Non-pigmented ciliary epithelial cell (primary cell): ENCODE measurements at regions not wholly inside any gene's neighbourhood (a gene's known extent, or its start where the extent isn't known, plus 50 kb on each side); places are given as distances from the start of the nearest gene placed in this dataset.
A peak's percentile ranks its signal among the peaks of the same experiment; 100 is the strongest.
"Not testable (repeated sequence)": the region's sequence is repeated elsewhere in the genome, so short reads cannot be mapped to it uniquely, and the experiment has no call there.

ENCODE experiments used
- DNase-seq: peaks from one replicate; pipeline ENCODE4 v3.0.0-alpha.2; 2010; ENCODE audit warnings: low read depth

GRCh38 chr3:51588724-51589123 lies 50.2 kb downstream of the RAD54L2 start:
- DNase-seq: no peak

GRCh38 chr3:51591231-51591630 lies 52.7 kb downstream of the RAD54L2 start:
- no peak for DNase-seq

GRCh38 chr3:51593697-51594096 lies 55.2 kb downstream of the RAD54L2 start:
- no peak for DNase-seq

- not testable (repeated sequence) for DNase-seq
Measured at GRCh38 chr3:51599638-51600037, 61.1 kb downstream of the RAD54L2 start.

- DNase-seq: no peak
Measured at GRCh38 chr3:51604212-51604611, 65.7 kb downstream of the RAD54L2 start.

GRCh38 chr3:51605938-51606337 lies 65.1 kb upstream of the TEX264 start:
- no peak for DNase-seq

- not testable (repeated sequence) for DNase-seq
Measured at GRCh38 chr3:51606871-51607270, 64.2 kb upstream of the TEX264 start.

- DNase-seq: not testable (repeated sequence)
Measured at GRCh38 chr3:51607591-51608325, 63.3 kb upstream of the TEX264 start.

GRCh38 chr3:51610708-51611107 lies 60.3 kb upstream of the TEX264 start:
- no peak for DNase-seq

- DNase-seq: no peak
Measured at GRCh38 chr3:51617597-51617996, 53.5 kb upstream of the TEX264 start.

- not testable (repeated sequence) for DNase-seq
Measured at GRCh38 chr3:51618038-51618437, 53.0 kb upstream of the TEX264 start.

GRCh38 chr3:51618496-51618895 lies 52.6 kb upstream of the TEX264 start:
- DNase-seq: no peak

- DNase-seq: no peak
Measured at GRCh38 chr3:51619983-51620382, 51.1 kb upstream of the TEX264 start.

- peak; percentile 14 for DNase-seq
Measured at GRCh38 chr3:51620543-51620942, 50.5 kb upstream of the TEX264 start.

- no peak for DNase-seq
Measured at GRCh38 chr3:51621091-51621892, 49.8 kb upstream of the TEX264 start.
